GM06990 (cell line): ENCODE measurements at regions not wholly inside any gene's neighbourhood (a gene's known extent, or its start where the extent isn't known, plus 50 kb on each side); places are given as distances from the start of the nearest gene placed in this dataset.

Experiments used
- DNase-seq: peaks from one replicate; pipeline ENCODE4 v3.0.0-alpha.2; 2011; ENCODE audit not compliant: insufficient read length; ENCODE audit errors: extremely low read depth
- H3K27me3 ChIP-seq: replicated peaks from 2 replicates; pipeline ENCODE4 v1.6.0; 2011; ENCODE audit warnings: low read length; ENCODE audit not compliant: control insufficient read depth, insufficient read depth
- H3K36me3 ChIP-seq: 2 replicates; pipeline ENCODE4 v1.5.1; 2011; ENCODE audit warnings: low read length; ENCODE audit not compliant: control insufficient read depth, insufficient read depth
- H3K4me3 ChIP-seq: replicated peaks from 2 replicates; pipeline ENCODE4 v1.5.1; 2011; ENCODE audit warnings: low read depth, mild to moderate bottlenecking, control low read depth, low read length
- TF ChIP-seq, protein P1 (sequence below): IDR thresholded peaks from 2 replicates; pipeline ENCODE4 v1.5.1; 2011; ENCODE audit warnings: low read length, control low read depth, mild to moderate bottlenecking, inconsistent platforms; ENCODE audit not compliant: insufficient read depth, poor library complexity, severe bottlenecking

DNA sequence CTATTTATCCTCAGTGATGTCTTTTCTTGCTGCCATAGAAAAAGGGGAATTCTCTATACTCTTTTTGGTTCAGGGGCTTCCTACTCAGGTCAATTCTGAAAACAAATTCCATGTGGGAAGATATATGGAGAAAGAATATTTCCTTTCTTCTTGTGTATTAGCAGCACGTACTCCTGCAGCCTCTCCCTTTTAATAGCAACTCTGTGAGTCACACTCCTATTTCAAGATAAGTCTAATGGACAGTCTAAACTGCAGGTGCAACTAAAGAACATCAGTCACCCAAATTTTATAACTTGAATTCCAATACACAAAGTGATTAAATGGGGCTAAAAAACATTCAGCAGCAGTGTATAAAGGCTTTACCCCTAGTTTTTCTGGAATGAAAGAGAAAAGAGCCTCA lies 942.2 kb downstream of the CNTNAP5 start:
- no peak for DNase-seq
- TF ChIP-seq, protein P1, sequence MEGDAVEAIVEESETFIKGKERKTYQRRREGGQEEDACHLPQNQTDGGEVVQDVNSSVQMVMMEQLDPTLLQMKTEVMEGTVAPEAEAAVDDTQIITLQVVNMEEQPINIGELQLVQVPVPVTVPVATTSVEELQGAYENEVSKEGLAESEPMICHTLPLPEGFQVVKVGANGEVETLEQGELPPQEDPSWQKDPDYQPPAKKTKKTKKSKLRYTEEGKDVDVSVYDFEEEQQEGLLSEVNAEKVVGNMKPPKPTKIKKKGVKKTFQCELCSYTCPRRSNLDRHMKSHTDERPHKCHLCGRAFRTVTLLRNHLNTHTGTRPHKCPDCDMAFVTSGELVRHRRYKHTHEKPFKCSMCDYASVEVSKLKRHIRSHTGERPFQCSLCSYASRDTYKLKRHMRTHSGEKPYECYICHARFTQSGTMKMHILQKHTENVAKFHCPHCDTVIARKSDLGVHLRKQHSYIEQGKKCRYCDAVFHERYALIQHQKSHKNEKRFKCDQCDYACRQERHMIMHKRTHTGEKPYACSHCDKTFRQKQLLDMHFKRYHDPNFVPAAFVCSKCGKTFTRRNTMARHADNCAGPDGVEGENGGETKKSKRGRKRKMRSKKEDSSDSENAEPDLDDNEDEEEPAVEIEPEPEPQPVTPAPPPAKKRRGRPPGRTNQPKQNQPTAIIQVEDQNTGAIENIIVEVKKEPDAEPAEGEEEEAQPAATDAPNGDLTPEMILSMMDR = no peak
- Histone ChIP-seq H3K36me3 (no peaks in the 10 kb centered on the region), H3K27me3 (no peaks in the 10 kb centered on the region), H3K4me3 (no peak overlapping the region)

DNA sequence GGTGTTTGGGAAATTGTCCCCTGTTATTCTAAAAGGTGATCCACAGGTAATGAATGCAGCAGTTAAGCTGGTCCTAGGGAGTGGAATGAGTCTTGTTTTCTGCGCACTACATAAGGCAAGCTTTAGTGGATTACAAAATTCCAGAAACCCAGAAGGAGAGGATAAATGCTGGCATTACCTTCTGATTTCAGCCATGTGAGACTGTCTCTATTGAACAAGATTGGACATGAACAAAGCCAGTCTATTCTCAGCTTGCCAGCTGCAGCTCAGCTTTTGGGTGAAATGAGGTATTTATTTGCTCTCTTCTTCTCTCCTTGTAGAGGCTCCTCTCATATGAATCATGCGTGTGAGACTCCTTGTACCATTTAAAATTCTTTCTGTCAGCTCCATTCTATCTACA lies 944.9 kb downstream of the CNTNAP5 start:
- TF ChIP-seq, protein P1 = no peak
- no peaks in the 10 kb centered on the region for H3K36me3 ChIP-seq
- no peak overlapping the region for H3K4me3 ChIP-seq

GRCh38 chr2:124973396-124973795 lies 948.3 kb downstream of the CNTNAP5 start:
- no peak overlapping the region for H3K4me3 ChIP-seq
- H3K36me3 ChIP-seq = no peaks in the 10 kb centered on the region
- TF ChIP-seq, protein P1 = no peak
- no peak for DNase-seq
- H3K27me3 ChIP-seq = no peaks in the 10 kb centered on the region

More for the DNA sequence above, 944.9 kb downstream of the CNTNAP5 start:
- no peak for DNase-seq
- H3K27me3 ChIP-seq = no peaks in the 10 kb centered on the region

GRCh38 chr2:124975224-124975623 lies 950.1 kb downstream of the CNTNAP5 start:
- TF ChIP-seq, protein P1 = no peak
- H3K4me3 ChIP-seq = no peak overlapping the region
- no peaks in the 10 kb centered on the region for H3K27me3 ChIP-seq
- no peaks in the 10 kb centered on the region for H3K36me3 ChIP-seq
- no peak for DNase-seq

- no peaks in the 10 kb centered on the region for H3K36me3 ChIP-seq
- TF ChIP-seq, protein P1 = no peak
- DNase-seq = no peak
- H3K27me3 ChIP-seq = no peaks in the 10 kb centered on the region
- no peak overlapping the region for H3K4me3 ChIP-seq
These were observed 950.6 kb downstream of the CNTNAP5 start for GRCh38 chr2:124975648-124976047.

DNA sequence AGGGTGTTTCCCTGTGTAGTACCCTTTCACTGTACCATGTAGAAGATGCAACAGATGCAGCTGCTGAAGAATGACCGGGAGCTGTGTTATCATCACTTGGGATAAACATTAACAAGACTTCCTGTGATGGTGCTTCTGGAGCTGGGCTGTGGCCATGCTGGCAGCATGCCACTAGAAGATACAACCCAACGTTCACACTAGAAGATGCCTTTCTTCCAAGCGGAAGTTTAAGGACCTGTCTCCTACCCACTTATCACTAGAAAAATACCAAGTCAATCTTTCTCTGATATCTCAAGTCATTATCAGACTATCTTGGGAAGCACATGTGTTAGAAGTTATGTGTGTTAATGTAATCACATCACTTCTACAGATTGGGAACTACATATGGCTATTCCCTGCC lies 953.5 kb downstream of the CNTNAP5 start:
- DNase-seq = no peak
- Histone ChIP-seq H3K27me3 (no peaks in the 10 kb centered on the region), H3K36me3 (no peaks in the 10 kb centered on the region), H3K4me3 (no peak overlapping the region)
- TF ChIP-seq, protein P1 = no peak
